Mucosa of descending colon (tissue), 3 donors: ENCODE measurements at regions not wholly inside any gene's neighbourhood (a gene's known extent, or its start where the extent isn't known, plus 50 kb on each side); places are given as distances from the start of the nearest gene placed in this dataset.
A peak's percentile ranks its signal among the peaks of the same experiment; 100 is the strongest.

Experiments used
- ATAC-seq: fragments of 200-7000 bp; cut with Tn5 transposase; one replicate; pipeline ENCODE4 v1.9.1; 2020; ENCODE audit warnings: mild to moderate bottlenecking, moderate library complexity
- DNase-seq, 3 donors: peaks; one replicate each; pipeline ENCODE4 v3.0.0-alpha.2; 2020
- H3K36me3 ChIP-seq: fragments of 200-600 bp; one replicate; pipeline ENCODE4 v1.8.0; 2021; ENCODE audit warnings: low read depth, mild to moderate bottlenecking
- H3K4me1 ChIP-seq: fragments of 200-600 bp; one replicate; pipeline ENCODE4 v1.8.0; 2021; ENCODE audit warnings: low read depth, mild to moderate bottlenecking
- H3K4me3 ChIP-seq: fragments of 200-600 bp; one replicate; pipeline ENCODE4 v1.8.0; 2021; ENCODE audit warnings: mild to moderate bottlenecking
- H3K9me3 ChIP-seq: fragments of 200-600 bp; one replicate; pipeline ENCODE4 v1.8.0; 2021; ENCODE audit warnings: mild to moderate bottlenecking
- intact Hi-C, 2 donors: fragments of 100-400 bp; cut with DNase I in 1 of 2; cut with micrococcal nuclease in 1 of 2; formaldehyde crosslinking; loops; one replicate each; pipeline versions ENCODE4 v1.11.0 to v1.11.1; 2022; cut with DNase I, micrococcal nuclease
- TF ChIP-seq, protein P1 (sequence below): fragments of 200-600 bp; IDR thresholded peaks from one replicate; pipeline ENCODE4 v1.8.0; 2022; ENCODE audit warnings: antibody characterized with exemption, mild to moderate bottlenecking
- donor health status: DM: no; HTN: no; CAD: no; lungs with moderate emphysema.
- donor health status: DM: no; HTN: no; CAD: no.
- donor health status: DM: no; HTN: yes; CAD: no.

DNA sequence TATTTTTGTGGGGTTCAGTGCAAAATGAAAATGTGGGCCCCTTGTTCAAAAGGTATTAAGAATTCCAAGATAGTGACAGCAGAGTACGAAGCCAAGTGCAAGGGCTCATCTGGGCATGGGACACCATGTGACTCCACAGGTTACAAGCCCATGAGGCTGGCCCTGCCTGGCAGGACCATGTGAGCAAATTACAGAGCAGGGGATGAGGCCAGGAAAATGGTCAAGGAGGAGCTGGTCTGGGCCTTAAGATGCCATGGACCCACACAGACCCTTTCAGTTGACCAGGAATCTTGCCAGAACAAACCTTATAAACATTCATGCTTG, 86.9 kb downstream of the SNX5 start:
- intact Hi-C loops, result no loop called here
- no peaks in the 10 kb centered on the region for H3K36me3 ChIP-seq
- no peaks in the 10 kb centered on the region for H3K9me3 ChIP-seq
- no peak overlapping the region for H3K4me3 ChIP-seq
- DNase-seq, result no peak
- H3K4me1 ChIP-seq, result peaks cover 22% of the 10 kb centered on the region
- TF ChIP-seq, protein P1, sequence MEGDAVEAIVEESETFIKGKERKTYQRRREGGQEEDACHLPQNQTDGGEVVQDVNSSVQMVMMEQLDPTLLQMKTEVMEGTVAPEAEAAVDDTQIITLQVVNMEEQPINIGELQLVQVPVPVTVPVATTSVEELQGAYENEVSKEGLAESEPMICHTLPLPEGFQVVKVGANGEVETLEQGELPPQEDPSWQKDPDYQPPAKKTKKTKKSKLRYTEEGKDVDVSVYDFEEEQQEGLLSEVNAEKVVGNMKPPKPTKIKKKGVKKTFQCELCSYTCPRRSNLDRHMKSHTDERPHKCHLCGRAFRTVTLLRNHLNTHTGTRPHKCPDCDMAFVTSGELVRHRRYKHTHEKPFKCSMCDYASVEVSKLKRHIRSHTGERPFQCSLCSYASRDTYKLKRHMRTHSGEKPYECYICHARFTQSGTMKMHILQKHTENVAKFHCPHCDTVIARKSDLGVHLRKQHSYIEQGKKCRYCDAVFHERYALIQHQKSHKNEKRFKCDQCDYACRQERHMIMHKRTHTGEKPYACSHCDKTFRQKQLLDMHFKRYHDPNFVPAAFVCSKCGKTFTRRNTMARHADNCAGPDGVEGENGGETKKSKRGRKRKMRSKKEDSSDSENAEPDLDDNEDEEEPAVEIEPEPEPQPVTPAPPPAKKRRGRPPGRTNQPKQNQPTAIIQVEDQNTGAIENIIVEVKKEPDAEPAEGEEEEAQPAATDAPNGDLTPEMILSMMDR, result no peak
- no peak for ATAC-seq

DNA sequence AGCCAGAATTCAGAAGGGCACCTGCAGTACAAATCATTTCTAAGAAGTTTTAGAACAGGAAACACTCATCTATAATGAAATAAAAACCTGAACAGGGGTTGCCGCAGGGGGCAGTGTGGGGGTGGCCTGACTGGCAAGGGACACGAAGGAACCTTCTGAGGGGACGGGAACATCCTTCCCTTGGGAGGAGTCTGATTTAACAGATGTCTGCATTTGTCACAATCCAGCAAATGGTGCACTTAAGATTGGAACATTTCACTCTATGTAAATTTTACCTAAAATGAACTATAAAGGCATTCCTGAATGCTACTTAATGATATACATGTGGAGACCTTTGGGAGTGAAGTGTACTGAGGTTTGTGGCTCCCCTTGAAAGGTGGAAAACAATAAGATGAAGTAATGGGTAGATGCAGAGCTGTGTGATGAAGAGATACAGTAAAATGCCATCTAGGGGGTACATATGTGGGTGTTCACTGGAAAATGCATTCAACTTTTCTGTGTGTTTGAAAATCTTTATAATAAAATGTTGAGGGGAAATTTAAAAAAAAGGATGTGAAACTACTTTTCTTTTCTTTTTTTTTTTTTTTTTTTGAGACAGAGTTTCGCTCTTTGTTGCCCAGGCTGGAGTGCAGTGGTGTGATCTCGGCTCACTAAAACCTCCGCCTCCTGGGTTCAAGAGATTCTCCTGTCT, 89.5 kb downstream of the SNX5 start:
- DNase-seq, result peak in 1 of 3 donors; percentile 56
- no peaks in the 10 kb centered on the region for H3K9me3 ChIP-seq
- TF ChIP-seq, protein P1, result no peak
- intact Hi-C loops, result no loop called here
- no peak for ATAC-seq
- H3K4me3 ChIP-seq, result no peak overlapping the region
- H3K36me3 ChIP-seq, result no peaks in the 10 kb centered on the region
- peaks cover 48% of the 10 kb centered on the region for H3K4me1 ChIP-seq

DNA sequence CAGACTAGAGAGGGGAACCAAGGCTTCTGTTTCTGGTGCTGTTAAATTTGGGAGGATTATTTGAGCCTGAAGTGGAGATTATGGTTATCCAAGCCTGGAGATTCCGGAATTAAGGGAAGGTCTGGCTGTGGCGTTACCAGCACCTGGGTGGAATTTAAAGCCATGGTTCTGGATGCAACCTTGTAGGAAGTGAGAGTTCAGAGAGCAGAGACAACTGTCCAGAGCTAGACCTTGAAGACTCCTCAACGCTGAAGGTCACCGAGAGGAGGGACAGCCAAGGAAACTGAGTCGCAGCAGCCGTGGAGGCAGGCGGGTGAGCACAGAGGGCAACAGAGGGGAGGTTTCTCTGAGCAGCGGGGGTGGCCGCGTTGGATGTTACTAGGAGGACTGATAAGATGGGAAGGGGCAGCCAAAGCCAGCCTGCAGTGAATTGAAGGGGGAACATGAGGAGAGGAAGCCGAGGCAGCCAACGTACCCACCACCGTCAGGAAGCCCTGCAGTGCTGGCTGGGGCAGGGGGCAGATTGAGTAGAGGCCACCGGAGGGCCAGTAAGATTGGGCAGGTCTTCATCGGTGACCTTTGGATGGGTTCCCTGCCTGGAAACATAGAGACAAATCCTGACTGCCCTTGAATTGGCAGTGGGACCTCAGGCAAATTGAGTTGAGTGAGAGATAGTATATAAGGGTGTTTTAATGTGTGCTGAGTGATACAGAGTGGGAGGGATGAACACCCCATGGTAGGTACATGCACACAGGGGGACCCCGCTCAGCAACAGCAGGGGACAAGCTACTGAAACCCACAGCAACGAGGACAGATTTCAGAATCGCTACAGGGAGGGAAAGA, 90.3 kb downstream of the SNX5 start:
- Histone ChIP-seq H3K4me3 (no peak overlapping the region), H3K9me3 (no peaks in the 10 kb centered on the region), H3K36me3 (no peaks in the 10 kb centered on the region), H3K4me1 (peaks cover 55% of the 10 kb centered on the region)
- TF ChIP-seq, protein P1, result no peak
- intact Hi-C loops, result no loop called here
- DNase-seq (peak in 1 of 3 donors; percentile 42), ATAC-seq (no peak)

DNA sequence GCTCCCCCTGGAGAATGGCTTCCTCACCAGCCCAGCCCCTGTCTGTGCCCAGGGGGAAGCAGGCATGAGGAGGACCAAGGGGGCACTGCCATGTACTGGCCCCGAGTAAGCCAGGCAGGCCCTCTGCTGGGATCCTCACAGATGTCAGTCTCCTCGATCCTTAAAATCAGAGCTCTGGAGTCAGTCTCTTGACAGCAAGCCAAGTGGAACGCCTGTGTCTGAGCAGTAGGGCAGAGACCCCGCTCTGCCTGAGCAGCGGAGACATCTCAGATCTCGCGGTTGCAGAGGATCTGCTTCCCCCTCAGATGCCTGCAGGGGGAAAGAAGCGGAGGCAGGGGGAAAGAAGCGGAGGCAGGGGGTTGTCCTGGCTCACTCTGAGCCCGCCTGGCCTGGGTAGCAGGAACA, 92.6 kb downstream of the SNX5 start:
- no peaks in the 10 kb centered on the region for H3K9me3 ChIP-seq
- no peak overlapping the region for H3K4me3 ChIP-seq
- TF ChIP-seq, protein P1, result no peak
- no peaks in the 10 kb centered on the region for H3K36me3 ChIP-seq
- ATAC-seq, result no peak
- peak in 2 of 3 donors; percentile 48 to 53 for DNase-seq
- intact Hi-C loops, result no loop called here
- peaks cover 58% of the 10 kb centered on the region for H3K4me1 ChIP-seq

DNA sequence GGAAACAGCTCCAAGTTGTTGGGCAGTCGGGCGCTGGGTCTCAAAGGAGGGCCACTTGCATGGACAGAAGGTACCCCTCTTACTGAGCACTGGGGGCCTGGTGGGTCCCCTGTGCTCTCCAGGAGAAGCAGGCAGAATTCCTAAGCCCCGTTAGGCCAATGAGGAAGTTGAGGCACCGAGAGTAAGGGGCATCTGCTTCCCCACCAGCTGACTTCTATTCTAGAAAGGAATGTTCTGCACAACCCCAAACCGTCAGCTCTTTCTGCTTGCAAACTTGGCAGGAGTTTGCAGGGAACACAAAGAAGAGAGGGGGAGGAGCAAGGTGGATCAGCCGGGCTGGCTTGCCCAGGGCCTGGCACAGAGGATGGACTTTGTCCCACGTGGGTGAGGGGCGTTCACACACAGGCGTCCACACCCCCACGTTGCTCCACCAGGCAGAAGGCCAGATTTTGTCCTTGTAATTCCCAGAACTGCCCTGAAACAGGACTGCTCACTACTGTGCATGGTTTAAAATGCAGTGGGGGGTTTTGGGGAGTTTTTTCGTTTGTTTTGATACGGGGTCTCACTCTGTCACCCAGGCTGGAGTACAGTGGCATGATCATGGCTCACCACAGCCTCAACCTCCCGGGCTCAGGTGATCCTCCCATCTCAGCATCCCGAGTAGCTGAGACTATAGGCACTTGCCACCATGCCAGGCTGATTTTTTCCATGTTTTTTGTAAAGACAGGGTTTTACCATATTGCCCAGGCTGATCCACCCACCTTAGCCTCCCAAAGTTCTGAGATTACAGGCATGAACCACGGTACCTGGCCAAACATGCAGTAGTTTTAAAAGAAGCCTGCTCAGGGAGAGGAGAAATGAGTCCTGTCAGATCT, 93.3 kb downstream of the SNX5 start:
- Histone ChIP-seq H3K9me3 (no peaks in the 10 kb centered on the region), H3K36me3 (no peaks in the 10 kb centered on the region), H3K4me1 (peaks cover 58% of the 10 kb centered on the region), H3K4me3 (no peak overlapping the region)
- TF ChIP-seq, protein P1, result no peak
- ATAC-seq (peak; percentile 81), DNase-seq (peak; percentile 95 to 98 (median 95))
- intact Hi-C loops, result no loop called here
